SK-N-SH (cell line): ENCODE measurements at regions not wholly inside any gene's neighbourhood (a gene's known extent, or its start where the extent isn't known, plus 50 kb on each side); places are given as distances from the start of the nearest gene placed in this dataset.

Experiments used
- CTCF ChIA-PET: fragments of 300-600, 350-600 bp; formaldehyde crosslinking; extraction: SDS; loops from one replicate; lab custom pipeline; 2021; lab: Yijun Ruan, JAX
- POLR2A ChIA-PET: fragments of 350-600 bp; sonication (Branson Sonifier 250); formaldehyde crosslinking; extraction: SDS; loops from one replicate; lab custom pipeline; 2020; ENCODE audit warnings: antibody characterized with exemption, inconsistent platforms; lab: Yijun Ruan, JAX
- DNase-seq: peaks from one replicate; pipeline ENCODE4 v3.0.0; 2012
- H2AFZ ChIP-seq: fragments of 200-600 bp; sonication (generic); 2 replicates; pipeline ENCODE4 v1.8.1; 2016; ENCODE audit warnings: antibody characterized with exemption, mild to moderate bottlenecking, low read depth
- H3F3A ChIP-seq: fragments of 200-600 bp; sonication (generic); replicated peaks from 2 replicates; pipeline ENCODE3; 2016; ENCODE audit warnings: antibody characterized with exemption, mild to moderate bottlenecking; ENCODE audit not compliant: insufficient read depth
- H3K27ac ChIP-seq, 2 experiments: fragments of 200-500 bp in 1 of 2; fragments of 200-600 bp in 1 of 2; sonication (Bioruptor generic) in 1 of 2; sonication (generic), shearing (Covaris generic) in 1 of 2; 2 replicates each; pipeline versions ENCODE4 v1.5.1 to v1.6.1; 2014 to 2016; ENCODE audit warnings: low read depth in 2 of 2, inconsistent platforms in 1 of 2, low read length in 1 of 2, mild to moderate bottlenecking in 1 of 2, mixed read lengths in 1 of 2
- H3K27me3 ChIP-seq: fragments of 200-600 bp; sonication (generic), shearing (Covaris generic); 2 replicates; pipeline ENCODE4 v1.6.1; 2016; ENCODE audit warnings: mixed run types; ENCODE audit not compliant: insufficient read depth
- H3K36me3 ChIP-seq, 2 experiments: fragments of 200-500 bp in 1 of 2; fragments of 200-600 bp in 1 of 2; sonication (Bioruptor generic) in 1 of 2; sonication (generic) in 1 of 2; replicated peaks in 1 of 2; 2 replicates each; pipeline versions ENCODE3 to v1.5.1; 2014 to 2016; ENCODE audit warnings: low read length in 1 of 2, mild to moderate bottlenecking in 1 of 2; ENCODE audit not compliant: insufficient read depth in 2 of 2, control insufficient read depth in 1 of 2
- H3K4me1 ChIP-seq, 2 experiments: fragments of 200-500 bp in 1 of 2; fragments of 200-600 bp in 1 of 2; sonication (Bioruptor generic) in 1 of 2; sonication (generic), shearing (Covaris generic) in 1 of 2; 2 replicates each; pipeline versions ENCODE4 v1.5.1 to v1.6.1; 2014 to 2016; ENCODE audit warnings: low read depth in 1 of 2, low read length in 1 of 2, mixed run types in 1 of 2; ENCODE audit not compliant: insufficient read depth in 2 of 2, control insufficient read depth in 1 of 2
- H3K4me2 ChIP-seq: fragments of 200-600 bp; sonication (generic), shearing (Covaris generic); 2 replicates; pipeline ENCODE4 v1.6.1; 2017; ENCODE audit warnings: mixed run types
- H3K4me3 ChIP-seq, 2 experiments: fragments of 200-500 bp in 1 of 2; fragments of 200-600 bp in 1 of 2; sonication (Bioruptor generic) in 1 of 2; sonication (generic), shearing (Covaris generic) in 1 of 2; 2 replicates each; pipeline versions ENCODE4 v1.5.1 to v1.8.1; 2014 to 2016; ENCODE audit warnings: low read depth in 2 of 2, inconsistent platforms in 1 of 2, low read length in 1 of 2, mild to moderate bottlenecking in 1 of 2, mixed read lengths in 1 of 2, moderate library complexity in 1 of 2
- H3K79me2 ChIP-seq: fragments of 200-600 bp; sonication (generic); 2 replicates; pipeline ENCODE4 v1.8.1; 2017; ENCODE audit warnings: mild to moderate bottlenecking; ENCODE audit not compliant: insufficient read depth
- H3K9ac ChIP-seq: fragments of 200-600 bp; sonication (generic); 2 replicates; pipeline ENCODE4 v1.6.1; 2017; ENCODE audit warnings: mixed run types
- H3K9me2 ChIP-seq: fragments of 200-600 bp; sonication (generic); 2 replicates; pipeline ENCODE4 v1.6.1; 2017; ENCODE audit warnings: mixed run types
- H3K9me3 ChIP-seq: fragments of 200-600 bp; sonication (generic); 2 replicates; pipeline ENCODE4 v1.6.1; 2017; ENCODE audit warnings: mixed run types, mild to moderate bottlenecking, moderate library complexity
- H4K20me1 ChIP-seq: fragments of 200-600 bp; sonication (generic); 2 replicates; pipeline ENCODE4 v1.6.1; 2017; ENCODE audit warnings: mild to moderate bottlenecking, mixed run types; ENCODE audit not compliant: insufficient read depth
- CHD2 ChIP-seq: fragments of 150-350 bp; IDR thresholded peaks from 2 replicates; pipeline ENCODE4 v1.6.1; 2018; ENCODE audit warnings: low read length; ENCODE audit not compliant: partially characterized antibody
- EP300 ChIP-seq, 2 experiments: IDR thresholded peaks; 2 replicates each; pipeline versions ENCODE4 v1.4.0 to v1.6.1; 2012; ENCODE audit warnings: borderline replicate concordance in 1 of 2, low read depth in 1 of 2, low read length in 1 of 2
- FOSL2 ChIP-seq: IDR thresholded peaks from 2 replicates; pipeline ENCODE4 v1.4.0; 2012; ENCODE audit warnings: low read depth, mild to moderate bottlenecking, moderate library complexity, borderline replicate concordance
- FOXJ3 ChIP-seq: sonication (generic); formaldehyde crosslinking; IDR thresholded peaks from 2 replicates; pipeline ENCODE4 v1.5.1; 2020; ENCODE audit warnings: mild to moderate bottlenecking, missing genetic modification reagents
- JUND ChIP-seq: IDR thresholded peaks from 2 replicates; pipeline ENCODE4 v1.4.0; 2012
- MAX ChIP-seq: IDR thresholded peaks from 2 replicates; pipeline ENCODE4 v1.4.0; 2012; ENCODE audit warnings: low read depth
- NRF1 ChIP-seq: IDR thresholded peaks from 2 replicates; pipeline ENCODE4 v1.6.1; 2012; ENCODE audit warnings: low read depth, mild to moderate bottlenecking, low read length
- RAD21 ChIP-seq: IDR thresholded peaks from 2 replicates; pipeline ENCODE4 v1.6.1; 2012; ENCODE audit warnings: mild to moderate bottlenecking, low read length
- RXRA ChIP-seq: IDR thresholded peaks from 2 replicates; pipeline ENCODE4 v1.4.0; 2012; ENCODE audit warnings: low read depth, mild to moderate bottlenecking, borderline replicate concordance
- SIN3A ChIP-seq: IDR thresholded peaks from 2 replicates; pipeline ENCODE4 v1.6.1; 2012; ENCODE audit warnings: low read depth, mild to moderate bottlenecking, low read length, moderate library complexity, borderline replicate concordance
- SMC3 ChIP-seq: IDR thresholded peaks from 2 replicates; pipeline ENCODE4 v1.6.1; 2012; ENCODE audit warnings: low read depth, low read length, improper control_type of control experiment
- TAF1 ChIP-seq: IDR thresholded peaks from 2 replicates; pipeline ENCODE4 v1.6.1; 2012; ENCODE audit warnings: low read depth, mild to moderate bottlenecking, low read length, moderate library complexity, borderline replicate concordance
- TCF12 ChIP-seq: IDR thresholded peaks from 2 replicates; pipeline ENCODE4 v1.4.0; 2012
- TEAD4 ChIP-seq: IDR thresholded peaks from 2 replicates; pipeline ENCODE4 v1.4.0; 2012; ENCODE audit warnings: mild to moderate bottlenecking, borderline replicate concordance; ENCODE audit not compliant: insufficient read depth
- WGBS: methylation state at CpG from one replicate; pipeline ENCODE4 v1.1.6; 2017; ENCODE audit warnings: low lambda C conversion rate; 5-methylcytosine and 5-hydroxymethylcytosine counted together
- TF ChIP-seq, protein P1 (sequence below): fragments of 200-600 bp; sonication (generic); IDR thresholded peaks from 2 replicates; pipeline ENCODE4 v1.6.1; 2017; ENCODE audit warnings: antibody characterized with exemption, mild to moderate bottlenecking, moderate library complexity
- TF ChIP-seq, protein P2 (sequence below): fragments of 150-350 bp; IDR thresholded peaks from 2 replicates; pipeline ENCODE4 v1.6.1; 2017; ENCODE audit warnings: antibody characterized with exemption, low read length, low read depth, borderline replicate concordance

GRCh38 chr6:93069856-93070255, 349.5 kb downstream of the EPHA7 start:
- no peaks in the 10 kb centered on the region for H3K27me3 ChIP-seq
- POLR2A ChIA-PET: no interaction called here
- 11% methylated on average over 1 of the region's 1 CpG for WGBS
- no peak for DNase-seq
- no peak overlapping the region for H3K27ac ChIP-seq
- no peak overlapping the region for H2AFZ ChIP-seq
- no peak for TF ChIP-seq TEAD4
- no peaks in the 10 kb centered on the region for H3K9me2 ChIP-seq
- H3K4me3 ChIP-seq: no peak overlapping the region
- no peaks in the 10 kb centered on the region for H3K79me2 ChIP-seq
- H3K4me2 ChIP-seq: no peak overlapping the region
- no peak overlapping the region for H3K9ac ChIP-seq
- no peaks in the 10 kb centered on the region for H4K20me1 ChIP-seq
- CTCF ChIA-PET: no interaction called here
- H3K9me3 ChIP-seq: no peaks in the 10 kb centered on the region
- no peaks in the 10 kb centered on the region for H3F3A ChIP-seq
- no peaks in the 10 kb centered on the region for H3K36me3 ChIP-seq
- no peaks in the 10 kb centered on the region; a peak in 1 of 4 replicates for H3K4me1 ChIP-seq

- Histone ChIP-seq H3K36me3 (no peaks in the 10 kb centered on the region), H3K27ac (no peak overlapping the region), H3K9me2 (no peaks in the 10 kb centered on the region), H3K9ac (no peak overlapping the region), H3F3A (no peaks in the 10 kb centered on the region), H4K20me1 (no peaks in the 10 kb centered on the region), H3K4me2 (no peak overlapping the region), H3K27me3 (no peaks in the 10 kb centered on the region), H3K4me3 (no peak overlapping the region), H3K9me3 (no peaks in the 10 kb centered on the region), H3K79me2 (no peaks in the 10 kb centered on the region), H2AFZ (no peak overlapping the region), H3K4me1 (no peaks in the 10 kb centered on the region)
- DNase-seq: no peak
- TF ChIP-seq SMC3 (no peak), MAX (no peak), RXRA (no peak), TEAD4 (no peak), SIN3A (no peak), JUND (no peak), TAF1 (no peak), FOXJ3 (CRISPR knock-in tag) (no peak)
- TF ChIP-seq, protein P1, sequence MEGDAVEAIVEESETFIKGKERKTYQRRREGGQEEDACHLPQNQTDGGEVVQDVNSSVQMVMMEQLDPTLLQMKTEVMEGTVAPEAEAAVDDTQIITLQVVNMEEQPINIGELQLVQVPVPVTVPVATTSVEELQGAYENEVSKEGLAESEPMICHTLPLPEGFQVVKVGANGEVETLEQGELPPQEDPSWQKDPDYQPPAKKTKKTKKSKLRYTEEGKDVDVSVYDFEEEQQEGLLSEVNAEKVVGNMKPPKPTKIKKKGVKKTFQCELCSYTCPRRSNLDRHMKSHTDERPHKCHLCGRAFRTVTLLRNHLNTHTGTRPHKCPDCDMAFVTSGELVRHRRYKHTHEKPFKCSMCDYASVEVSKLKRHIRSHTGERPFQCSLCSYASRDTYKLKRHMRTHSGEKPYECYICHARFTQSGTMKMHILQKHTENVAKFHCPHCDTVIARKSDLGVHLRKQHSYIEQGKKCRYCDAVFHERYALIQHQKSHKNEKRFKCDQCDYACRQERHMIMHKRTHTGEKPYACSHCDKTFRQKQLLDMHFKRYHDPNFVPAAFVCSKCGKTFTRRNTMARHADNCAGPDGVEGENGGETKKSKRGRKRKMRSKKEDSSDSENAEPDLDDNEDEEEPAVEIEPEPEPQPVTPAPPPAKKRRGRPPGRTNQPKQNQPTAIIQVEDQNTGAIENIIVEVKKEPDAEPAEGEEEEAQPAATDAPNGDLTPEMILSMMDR: no peak
- ChIA-PET CTCF (no interaction called here), POLR2A (no interaction called here)
- WGBS: 0% methylated on average over 3 of the region's 3 CpGs
Measured at GRCh38 chr6:93059911-93060310, 359.4 kb downstream of the EPHA7 start.

DNA sequence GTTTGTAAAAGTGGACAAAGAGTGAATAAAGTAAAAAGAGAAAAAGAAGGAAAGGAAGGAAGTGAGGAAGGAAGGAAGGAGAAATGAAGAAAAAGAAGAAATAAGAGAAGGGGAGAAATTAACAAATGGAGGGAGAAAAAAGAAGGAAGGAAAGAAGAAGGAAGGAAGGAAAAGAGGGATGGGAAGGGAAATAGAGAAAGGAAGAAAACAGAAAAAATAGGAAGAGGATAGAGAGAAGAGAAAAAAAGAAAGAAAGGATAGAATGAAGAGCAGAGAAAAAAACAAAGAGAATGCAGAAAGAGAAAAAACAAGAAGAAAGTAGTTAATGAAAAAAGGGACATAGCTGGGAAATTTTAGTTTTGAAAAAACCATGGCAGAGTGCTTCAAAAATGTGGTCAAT, 361.8 kb downstream of the EPHA7 start:
- no peaks in the 10 kb centered on the region for H3K36me3 ChIP-seq
- POLR2A ChIA-PET: no interaction called here
- no peaks in the 10 kb centered on the region for H3K4me1 ChIP-seq
- H3K4me2 ChIP-seq: no peak overlapping the region
- no peak overlapping the region for H3K4me3 ChIP-seq
- no peaks in the 10 kb centered on the region for H3K9me3 ChIP-seq
- no peaks in the 10 kb centered on the region for H4K20me1 ChIP-seq
- TF ChIP-seq RAD21 (no peak), CHD2 (no peak), NRF1 (no peak), EP300 (IDR thresholded peaks at IDR 0.05; ENCODE audit: borderline replicate concordance in 1 of 2, low read depth in 1 of 2, low read length in 1 of 2) (no peak), FOSL2 (no peak), TCF12 (no peak), SMC3 (no peak)
- TF ChIP-seq, protein P2, sequence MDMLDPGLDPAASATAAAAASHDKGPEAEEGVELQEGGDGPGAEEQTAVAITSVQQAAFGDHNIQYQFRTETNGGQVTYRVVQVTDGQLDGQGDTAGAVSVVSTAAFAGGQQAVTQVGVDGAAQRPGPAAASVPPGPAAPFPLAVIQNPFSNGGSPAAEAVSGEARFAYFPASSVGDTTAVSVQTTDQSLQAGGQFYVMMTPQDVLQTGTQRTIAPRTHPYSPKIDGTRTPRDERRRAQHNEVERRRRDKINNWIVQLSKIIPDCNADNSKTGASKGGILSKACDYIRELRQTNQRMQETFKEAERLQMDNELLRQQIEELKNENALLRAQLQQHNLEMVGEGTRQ: no peak
- TF ChIP-seq, all 33 proteins: peak for 0
- no peaks in the 10 kb centered on the region for H3K9me2 ChIP-seq
- no peak overlapping the region for H3K9ac ChIP-seq
- CTCF ChIA-PET: interaction anchor here (0.6 kb wide), 1 partner anchor 352 kb away, joined by 3 read pairs; no protein-coding TSS in a partner anchor
- H2AFZ ChIP-seq: no peak overlapping the region
- no peaks in the 10 kb centered on the region for H3K79me2 ChIP-seq
- H3K27me3 ChIP-seq: no peaks in the 10 kb centered on the region
- H3K27ac ChIP-seq: no peak overlapping the region
- DNase-seq: no peak
- no peaks in the 10 kb centered on the region for H3F3A ChIP-seq
